Colon (tissue), 2 donors: ENCODE measurements at regions not wholly inside any gene's neighbourhood (a gene's known extent, or its start where the extent isn't known, plus 50 kb on each side); places are given as distances from the start of the nearest gene placed in this dataset.
A peak's percentile ranks its signal among the peaks of the same experiment; 100 is the strongest.
"Not testable (repeated sequence)": the region's sequence is repeated elsewhere in the genome, so short reads cannot be mapped to it uniquely, and the experiment has no call there.

ENCODE experiments used
- FAIRE-seq: peaks from 2 replicates; lab custom pipeline; 2012; peaks lifted over from hg19 to GRCh38; lab: Jason Lieb, UNC
- donor health status: control.
- donor health status: control.

GRCh38 chr3:145604851-145605250, 556.1 kb downstream of the PLOD2 start:
- FAIRE-seq = no peak

- no peak for FAIRE-seq
Measured at GRCh38 chr3:145620002-145620401, 541.0 kb downstream of the PLOD2 start.

GRCh38 chr3:145620486-145620885, 540.5 kb downstream of the PLOD2 start:
- FAIRE-seq = no peak

GRCh38 chr3:145623349-145623748, 537.6 kb downstream of the PLOD2 start:
- FAIRE-seq = no peak

- no peak for FAIRE-seq
Measured at GRCh38 chr3:145628211-145628610, 532.8 kb downstream of the PLOD2 start.

GRCh38 chr3:145637105-145637504, 523.9 kb downstream of the PLOD2 start:
- no peak for FAIRE-seq

GRCh38 chr3:145639003-145639606, 521.9 kb downstream of the PLOD2 start:
- no peak for FAIRE-seq

GRCh38 chr3:145639875-145640274, 521.1 kb downstream of the PLOD2 start:
- no peak for FAIRE-seq

- no peak for FAIRE-seq
Measured at GRCh38 chr3:145648396-145648795, 512.6 kb downstream of the PLOD2 start.

GRCh38 chr3:145649368-145649887, 511.6 kb downstream of the PLOD2 start:
- FAIRE-seq = no peak

- no peak for FAIRE-seq
Measured at GRCh38 chr3:145650170-145650569, 510.8 kb downstream of the PLOD2 start.

- FAIRE-seq = no peak
Measured at GRCh38 chr3:145671121-145671520, 489.9 kb downstream of the PLOD2 start.

GRCh38 chr3:145673838-145674237, 487.1 kb downstream of the PLOD2 start:
- no peak for FAIRE-seq

GRCh38 chr3:145678401-145678800, 482.6 kb downstream of the PLOD2 start:
- FAIRE-seq = no peak

- no peak for FAIRE-seq
Measured at GRCh38 chr3:145681181-145681580, 479.8 kb downstream of the PLOD2 start.

- peak; percentile 80 for FAIRE-seq
Measured at GRCh38 chr3:145687978-145688377, 473.0 kb downstream of the PLOD2 start.

GRCh38 chr3:145692751-145693150, 468.2 kb downstream of the PLOD2 start:
- FAIRE-seq = no peak

GRCh38 chr3:145696011-145696410, 465.0 kb downstream of the PLOD2 start:
- no peak for FAIRE-seq

- FAIRE-seq = no peak
Measured at GRCh38 chr3:145698250-145698649, 462.7 kb downstream of the PLOD2 start.

- no peak for FAIRE-seq
Measured at GRCh38 chr3:145698749-145699148, 462.2 kb downstream of the PLOD2 start.

GRCh38 chr3:145704020-145704419, 457.0 kb downstream of the PLOD2 start:
- no peak for FAIRE-seq

GRCh38 chr3:145709779-145710178, 451.2 kb downstream of the PLOD2 start:
- not testable (repeated sequence) for FAIRE-seq

GRCh38 chr3:145716519-145716918, 444.5 kb downstream of the PLOD2 start:
- no peak for FAIRE-seq

- FAIRE-seq = no peak
Measured at GRCh38 chr3:145719114-145719513, 441.9 kb downstream of the PLOD2 start.
